UCSD-AML1 (cell line): ENCODE measurements at regions not wholly inside any gene's neighbourhood (a gene's known extent, or its start where the extent isn't known, plus 50 kb on each side); places are given as distances from the start of the nearest gene placed in this dataset.

Experiments used
- DNase-seq: peaks from one replicate; lab custom pipeline; 2025; ENCODE audit not compliant: unreplicated experiment; lab: John Stamatoyannopoulos, UW

DNA sequence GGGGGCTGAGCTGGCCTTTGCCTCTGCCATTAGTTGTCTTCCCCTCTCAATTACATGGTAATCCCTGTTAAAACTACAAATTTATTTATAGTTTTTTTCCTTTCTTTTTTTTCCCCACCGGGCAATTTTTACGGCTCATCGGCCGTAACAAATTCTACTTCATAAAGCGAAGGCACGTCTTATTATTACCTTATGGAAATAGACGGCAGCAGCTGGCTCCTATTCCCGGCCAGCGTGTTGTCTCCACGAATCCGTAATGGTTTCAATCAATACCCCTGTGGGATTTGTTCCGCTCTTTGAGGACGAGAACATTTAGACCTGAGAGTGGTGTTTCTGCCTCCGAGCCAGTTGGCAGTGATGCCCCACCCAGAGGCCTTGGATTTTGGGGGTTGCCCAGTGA is 52.4 kb upstream of the IGSF21 start:
- no peak for DNase-seq

DNA sequence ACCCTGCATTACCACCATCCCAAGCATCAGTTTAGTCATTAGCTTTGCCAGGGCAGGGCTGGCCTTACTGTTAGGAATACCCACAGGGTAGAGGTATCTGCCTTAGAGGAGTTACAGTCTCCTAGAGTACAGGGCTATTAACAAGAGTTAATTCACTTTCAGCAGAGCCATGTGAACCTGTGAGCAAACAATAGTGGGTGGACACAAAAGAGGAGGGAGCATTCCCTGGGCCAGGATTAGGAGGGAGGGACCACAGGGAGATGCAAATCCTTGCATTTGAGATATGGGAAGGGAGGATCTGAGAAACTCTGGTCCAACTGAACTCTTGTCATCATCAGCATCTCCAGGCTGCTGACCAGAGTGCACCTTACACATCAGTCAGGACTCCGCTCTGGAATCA is 51.1 kb upstream of the IGSF21 start:
- no peak for DNase-seq

DNA sequence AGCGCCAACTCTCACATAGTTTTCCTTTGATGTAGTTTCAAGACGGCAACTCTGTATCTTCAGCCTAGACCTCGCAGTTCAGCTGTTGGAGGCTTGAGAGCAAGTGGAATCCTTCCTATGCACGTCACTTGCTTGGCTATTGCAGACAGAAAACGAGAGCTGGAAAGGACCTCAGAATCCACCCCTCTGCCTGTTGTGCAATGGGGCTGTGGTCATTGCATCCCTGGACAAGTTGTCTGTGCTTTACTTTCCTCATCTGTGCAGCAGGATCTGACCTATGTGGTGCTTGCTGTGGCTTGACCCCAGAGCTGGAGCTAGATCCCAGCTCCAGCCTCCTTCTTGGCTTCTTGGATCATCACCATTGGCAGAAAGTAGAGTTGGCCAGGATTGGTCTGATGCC is 50.0 kb upstream of the IGSF21 start:
- DNase-seq: no peak
